ENCODE measurements at regions not wholly inside any gene's neighbourhood (a gene's known extent, or its start where the extent isn't known, plus 50 kb on each side); places are given as distances from the start of the nearest gene placed in this dataset.

GRCh38 chrY:8622856-8623255 lies 714.4 kb upstream of the TSPY4 start:
- TF ChIP-seq CTCF (IDR thresholded peaks at IDR 0.05): no peak
- no peak for TF ChIP-seq POLR2A (IDR thresholded peaks at IDR 0.05)
- TF ChIP-seq EP300 (IDR thresholded peaks at IDR 0.05): no peak
- no peak for TF ChIP-seq POLR2AphosphoS5 (IDR thresholded peaks at IDR 0.05)

All from sigmoid colon (tissue), 4 donors.